CD14-positive monocyte (primary cell): ENCODE measurements at regions not wholly inside any gene's neighbourhood (a gene's known extent, or its start where the extent isn't known, plus 50 kb on each side); places are given as distances from the start of the nearest gene placed in this dataset.

Experiments used
- DNase-seq, 3 donors: peaks; one replicate each; pipeline ENCODE4 v3.0.0-alpha.2; 2011 to 2022
- H2AFZ ChIP-seq: 2 replicates; pipeline ENCODE4 v1.6.0; 2012; ENCODE audit warnings: mild to moderate bottlenecking, low read depth, low read length, inconsistent platforms; ENCODE audit not compliant: insufficient read depth, poor library complexity, severe bottlenecking
- H3K27ac ChIP-seq, 2 donors: 1 replicate in 1 of 2; 2 replicates in 1 of 2; pipeline ENCODE4 v1.5.1; 2012 to 2013; ENCODE audit warnings: low read length in 2 of 2, control low read depth in 1 of 2, inconsistent platforms in 1 of 2, low read depth in 1 of 2, mild to moderate bottlenecking in 1 of 2
- H3K27me3 ChIP-seq, 2 donors: one replicate each; pipeline versions ENCODE4 v1.6.0 to v1.6.1; 2011 to 2013; ENCODE audit warnings: low read length in 2 of 2; ENCODE audit not compliant: control insufficient read depth in 2 of 2, insufficient read depth in 2 of 2
- H3K36me3 ChIP-seq, 2 donors: replicated peaks in 1 of 2; 1 replicate in 1 of 2; 2 replicates in 1 of 2; pipeline versions ENCODE4 v1.5.1 to v1.6.1; 2012 to 2013; ENCODE audit warnings: low read length in 2 of 2, control low read depth in 1 of 2, inconsistent platforms in 1 of 2, mild to moderate bottlenecking in 1 of 2; ENCODE audit not compliant: insufficient read depth in 2 of 2, control insufficient read depth in 1 of 2
- H3K4me1 ChIP-seq, 2 donors: 1 replicate in 1 of 2; 2 replicates in 1 of 2; pipeline versions ENCODE4 v1.5.1 to v1.6.1; 2012 to 2013; ENCODE audit warnings: low read length in 2 of 2, control low read depth in 1 of 2, inconsistent platforms in 1 of 2, mild to moderate bottlenecking in 1 of 2, moderate library complexity in 1 of 2; ENCODE audit not compliant: insufficient read depth in 2 of 2, control insufficient read depth in 1 of 2
- H3K4me2 ChIP-seq: replicated peaks from 2 replicates; pipeline ENCODE3; 2012; ENCODE audit warnings: low read length, moderate library complexity, mild to moderate bottlenecking; ENCODE audit not compliant: poor library complexity, severe bottlenecking; ENCODE audit errors: extremely low read depth
- H3K4me3 ChIP-seq, 3 experiments: fragments of 200-600 bp in 1 of 3; sonication (generic) in 1 of 3; replicated peaks in 1 of 3; 1 replicate in 2 of 3; 2 replicates in 1 of 3; pipeline ENCODE4 v1.5.1; 2011 to 2013; ENCODE audit warnings: low read length in 3 of 3, mild to moderate bottlenecking in 3 of 3, control low read depth in 2 of 3, low read depth in 2 of 3, inconsistent platforms in 1 of 3, moderate library complexity in 1 of 3
- H3K79me2 ChIP-seq: 2 replicates; pipeline ENCODE4 v1.6.0; 2012; ENCODE audit warnings: mild to moderate bottlenecking, control low read depth, inconsistent platforms, low read length, moderate library complexity; ENCODE audit not compliant: insufficient read depth
- H3K9ac ChIP-seq: 2 replicates; pipeline ENCODE4 v1.6.0; 2017; ENCODE audit warnings: low read length, mild to moderate bottlenecking; ENCODE audit not compliant: insufficient read depth, poor library complexity, severe bottlenecking
- H3K9me3 ChIP-seq, 2 donors: replicated peaks in 1 of 2; 1 replicate in 1 of 2; 2 replicates in 1 of 2; pipeline versions ENCODE4 v1.5.1 to v1.6.1; 2012 to 2013; ENCODE audit warnings: low read length in 2 of 2, control low read depth in 1 of 2; ENCODE audit not compliant: control insufficient read depth in 1 of 2, insufficient read depth in 1 of 2
- H4K20me1 ChIP-seq: 2 replicates; pipeline ENCODE4 v1.6.0; 2012; ENCODE audit warnings: mild to moderate bottlenecking, low read length, control low read depth, moderate library complexity; ENCODE audit not compliant: insufficient read depth
- H3K27ac Mint-ChIP-seq, 7 donors: one replicate each; pipeline ENCODE4 v1.8.0; 2020; ENCODE audit warnings: mild to moderate bottlenecking in 7 of 7, mixed read lengths in 7 of 7, moderate library complexity in 6 of 7, inconsistent platforms in 2 of 7
- H3K27me3 Mint-ChIP-seq, 3 donors: one replicate each; pipeline ENCODE4 v1.8.0; 2021 to 2022; ENCODE audit warnings: low read depth in 3 of 3, mild to moderate bottlenecking in 3 of 3, mixed read lengths in 3 of 3, moderate library complexity in 3 of 3, inconsistent platforms in 1 of 3
- H3K36me3 Mint-ChIP-seq, 2 donors: one replicate each; pipeline ENCODE4 v1.8.0; 2020; ENCODE audit warnings: mixed read lengths in 2 of 2, inconsistent platforms in 1 of 2, mild to moderate bottlenecking in 1 of 2
- H3K4me1 Mint-ChIP-seq: one replicate; pipeline ENCODE4 v1.8.0; 2020; ENCODE audit warnings: mild to moderate bottlenecking, mixed read lengths
- H3K4me3 Mint-ChIP-seq, 2 donors: one replicate each; pipeline ENCODE4 v1.8.0; 2020; ENCODE audit warnings: mild to moderate bottlenecking in 2 of 2, mixed read lengths in 2 of 2, moderate library complexity in 1 of 2
- H3K9me3 Mint-ChIP-seq, 7 donors: one replicate each; pipeline ENCODE4 v1.8.0; 2020 to 2022; ENCODE audit warnings: mixed read lengths in 7 of 7, mild to moderate bottlenecking in 6 of 7, moderate library complexity in 6 of 7, inconsistent platforms in 2 of 7
- whole genome bisulfite sequencing: methylation state at CpG from one replicate; pipeline ENCODE4 v1.1.5; 2013; ENCODE audit warnings: missing lambda C conversion rate; ENCODE audit not compliant: insufficient coverage; 5-methylcytosine and 5-hydroxymethylcytosine counted together
- intact Hi-C, 2 donors: fragments of 100-400 bp; cut with micrococcal nuclease; formaldehyde crosslinking; loops; one replicate each; pipeline versions ENCODE4 v1.15.0 to v1.15.1; 2023
- TF ChIP-seq, protein P1 (sequence below): fragments of 200-600 bp; IDR thresholded peaks from one replicate; pipeline ENCODE4 v1.8.0; 2022; ENCODE audit warnings: antibody characterized with exemption, mild to moderate bottlenecking

DNA sequence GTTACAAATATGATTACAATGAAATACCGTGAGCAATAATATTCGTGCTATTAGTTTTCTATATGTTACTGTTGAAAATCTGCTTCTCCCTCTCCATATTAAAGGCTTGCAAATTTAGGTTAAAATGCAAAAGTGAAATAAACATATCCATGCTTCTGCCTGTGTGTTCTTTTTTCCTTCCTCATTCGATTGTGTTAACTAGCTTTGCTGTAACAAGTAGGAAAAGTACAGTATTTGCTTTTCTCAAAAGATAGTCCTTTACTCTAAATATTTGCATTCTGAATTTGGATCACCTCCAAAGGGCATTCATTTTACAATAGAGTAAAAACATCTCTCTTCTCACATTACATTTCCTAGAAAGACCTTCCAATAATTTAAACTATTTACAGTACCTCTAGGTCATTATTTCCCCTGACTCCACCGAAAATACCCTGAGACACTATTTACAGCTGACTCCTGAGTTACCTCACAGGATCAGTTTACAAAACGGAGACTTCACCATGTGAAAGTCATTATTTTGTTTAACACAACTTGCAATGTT, 835.0 kb upstream of the FANCL start:
- no peaks in the 10 kb centered on the region for H3K27me3 Mint-ChIP-seq

DNA sequence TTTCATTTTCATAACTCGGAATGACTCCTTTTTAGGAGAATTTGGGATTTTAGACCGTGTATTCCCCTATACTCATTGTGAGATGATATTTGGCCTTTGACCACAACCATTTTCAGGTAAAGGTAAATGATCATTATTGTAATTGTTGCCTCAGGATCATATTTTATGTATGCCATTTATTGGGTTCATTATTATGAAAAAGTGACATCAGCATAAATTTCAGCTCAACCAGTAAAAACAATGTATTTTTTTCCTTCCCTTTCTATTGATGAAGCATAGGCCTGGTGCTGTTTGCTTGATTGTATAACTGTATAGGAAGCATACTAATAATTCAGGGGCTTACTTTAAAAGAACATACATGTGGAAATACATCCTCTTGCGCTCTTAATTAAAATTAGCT, 832.9 kb upstream of the FANCL start:
- Histone ChIP-seq H3K36me3 (no peaks in the 10 kb centered on the region), H3K4me3 (no peak overlapping the region), H3K79me2 (no peaks in the 10 kb centered on the region), H3K27ac (no peak overlapping the region), H3K9me3 (no peaks in the 10 kb centered on the region), H4K20me1 (no peaks in the 10 kb centered on the region), H3K9ac (no peak overlapping the region), H3K27me3 (no peaks in the 10 kb centered on the region), H3K4me1 (no peaks in the 10 kb centered on the region), H2AFZ (no peak overlapping the region), H3K4me2 (no peak overlapping the region)
- H3K4me3 Mint-ChIP-seq: no peak overlapping the region
- no peak overlapping the region for H3K27ac Mint-ChIP-seq
- H3K9me3 Mint-ChIP-seq: peaks cover 0 to 16% (median 0%) of the 10 kb centered on the region in 7 donors
- no peaks in the 10 kb centered on the region for H3K27me3 Mint-ChIP-seq
- DNase-seq: no peak
- TF ChIP-seq, protein P1, sequence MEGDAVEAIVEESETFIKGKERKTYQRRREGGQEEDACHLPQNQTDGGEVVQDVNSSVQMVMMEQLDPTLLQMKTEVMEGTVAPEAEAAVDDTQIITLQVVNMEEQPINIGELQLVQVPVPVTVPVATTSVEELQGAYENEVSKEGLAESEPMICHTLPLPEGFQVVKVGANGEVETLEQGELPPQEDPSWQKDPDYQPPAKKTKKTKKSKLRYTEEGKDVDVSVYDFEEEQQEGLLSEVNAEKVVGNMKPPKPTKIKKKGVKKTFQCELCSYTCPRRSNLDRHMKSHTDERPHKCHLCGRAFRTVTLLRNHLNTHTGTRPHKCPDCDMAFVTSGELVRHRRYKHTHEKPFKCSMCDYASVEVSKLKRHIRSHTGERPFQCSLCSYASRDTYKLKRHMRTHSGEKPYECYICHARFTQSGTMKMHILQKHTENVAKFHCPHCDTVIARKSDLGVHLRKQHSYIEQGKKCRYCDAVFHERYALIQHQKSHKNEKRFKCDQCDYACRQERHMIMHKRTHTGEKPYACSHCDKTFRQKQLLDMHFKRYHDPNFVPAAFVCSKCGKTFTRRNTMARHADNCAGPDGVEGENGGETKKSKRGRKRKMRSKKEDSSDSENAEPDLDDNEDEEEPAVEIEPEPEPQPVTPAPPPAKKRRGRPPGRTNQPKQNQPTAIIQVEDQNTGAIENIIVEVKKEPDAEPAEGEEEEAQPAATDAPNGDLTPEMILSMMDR: no peak
- no peaks in the 10 kb centered on the region for H3K4me1 Mint-ChIP-seq
- WGBS: no CpG with 5 or more reads among the region's 3 CpGs
- intact Hi-C loops: no loop called here
- H3K36me3 Mint-ChIP-seq: no peaks in the 10 kb centered on the region

More for the DNA sequence above, 835.0 kb upstream of the FANCL start:
- no peaks in the 10 kb centered on the region for H3K9me3 ChIP-seq
- H3K9me3 Mint-ChIP-seq: peaks cover 0 to 11% (median 0%) of the 10 kb centered on the region in 7 donors
- H3K4me1 ChIP-seq: no peaks in the 10 kb centered on the region
- no CpG with 5 or more reads among the region's 5 CpGs for WGBS
- no peak overlapping the region for H3K4me2 ChIP-seq
- intact Hi-C loops: no loop called here
- H3K27me3 ChIP-seq: no peaks in the 10 kb centered on the region
- H3K36me3 ChIP-seq: no peaks in the 10 kb centered on the region
- H3K36me3 Mint-ChIP-seq: no peaks in the 10 kb centered on the region
- H3K79me2 ChIP-seq: no peaks in the 10 kb centered on the region
- no peak overlapping the region for H3K27ac Mint-ChIP-seq
- no peak overlapping the region for H3K4me3 Mint-ChIP-seq
- no peak for DNase-seq
- H3K9ac ChIP-seq: no peak overlapping the region
- no peak overlapping the region for H2AFZ ChIP-seq
- no peaks in the 10 kb centered on the region for H3K4me1 Mint-ChIP-seq
- TF ChIP-seq, protein P1: no peak
- no peak overlapping the region for H3K27ac ChIP-seq
- no peaks in the 10 kb centered on the region for H4K20me1 ChIP-seq
- no peak overlapping the region for H3K4me3 ChIP-seq
